GM21737 (cell line): ENCODE measurements at regions not wholly inside any gene's neighbourhood (a gene's known extent, or its start where the extent isn't known, plus 50 kb on each side); places are given as distances from the start of the nearest gene placed in this dataset.
"Not testable (repeated sequence)": the region's sequence is repeated elsewhere in the genome, so short reads cannot be mapped to it uniquely, and the experiment has no call there.

Experiments
- ATAC-seq: cut with Tn5 transposase; IDR thresholded peaks from one replicate; pipeline ENCODE4 v1.9.1; 2021; ENCODE audit warnings: mild to moderate bottlenecking, moderate library complexity; ENCODE audit not compliant: unreplicated experiment

DNA sequence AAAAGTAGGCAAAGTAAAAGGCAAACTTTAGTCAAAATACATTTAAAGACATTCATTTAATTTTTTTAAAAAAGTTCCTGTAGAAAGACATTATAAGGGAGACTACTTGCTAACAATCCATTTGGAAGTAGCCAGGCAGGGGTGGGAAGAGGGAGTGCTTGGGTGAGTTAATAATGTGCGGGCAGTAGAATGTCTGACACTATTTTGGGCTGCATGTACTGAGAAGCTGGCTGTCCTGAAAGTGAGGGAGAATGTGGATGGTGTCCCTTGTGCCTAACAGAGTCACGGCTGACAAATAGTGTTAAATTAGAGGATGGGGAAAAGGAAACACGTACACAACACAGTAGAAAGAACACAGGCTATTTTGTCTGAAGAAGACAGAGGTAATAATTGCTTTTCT is 142.5 kb downstream of the LCA5 start:
- ATAC-seq: no peak

DNA sequence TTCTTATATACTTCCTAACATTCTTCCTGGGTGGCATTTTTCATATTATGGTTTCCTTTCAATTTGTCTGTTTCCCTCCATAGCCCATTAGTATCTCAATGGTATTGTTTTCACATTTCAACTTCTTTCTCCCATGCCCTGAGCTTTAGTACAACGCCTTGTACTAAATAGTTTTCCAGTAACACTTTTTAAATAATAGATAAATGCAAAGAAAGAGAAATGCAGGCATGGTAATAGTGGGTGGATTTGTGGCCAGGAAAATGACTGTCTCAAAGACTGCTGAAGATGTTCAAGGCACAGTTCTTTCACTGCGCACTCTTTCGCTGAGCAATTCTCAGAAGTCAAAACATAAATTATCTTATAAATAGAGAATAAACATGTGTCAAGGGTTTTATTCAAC is 145.1 kb downstream of the LCA5 start:
- no peak for ATAC-seq

DNA sequence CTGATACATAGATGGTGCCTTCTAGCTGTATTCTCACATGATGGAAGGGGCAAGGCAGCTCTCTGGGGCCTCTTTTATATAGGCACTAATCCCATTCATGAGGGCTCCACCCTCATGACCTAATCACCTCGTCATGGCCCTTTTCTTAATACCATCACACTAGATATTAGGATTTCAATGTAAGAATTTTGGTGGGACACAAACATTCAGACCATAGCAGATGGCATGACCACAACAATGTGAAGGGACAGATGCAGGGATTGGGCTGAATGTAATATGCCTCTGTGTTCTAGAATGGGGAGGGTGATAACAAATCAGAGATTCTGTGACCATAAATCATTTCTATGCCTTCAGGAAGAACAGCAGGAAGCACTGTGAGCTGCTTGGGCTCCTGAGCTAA is 145.8 kb downstream of the LCA5 start:
- ATAC-seq: no peak

- ATAC-seq: no peak
These were observed 151.3 kb downstream of the LCA5 start for GRCh38 chr6:79385893-79386292.

GRCh38 chr6:79385333-79385732 is 150.9 kb upstream of the HMGN3 start:
- ATAC-seq: no peak

DNA sequence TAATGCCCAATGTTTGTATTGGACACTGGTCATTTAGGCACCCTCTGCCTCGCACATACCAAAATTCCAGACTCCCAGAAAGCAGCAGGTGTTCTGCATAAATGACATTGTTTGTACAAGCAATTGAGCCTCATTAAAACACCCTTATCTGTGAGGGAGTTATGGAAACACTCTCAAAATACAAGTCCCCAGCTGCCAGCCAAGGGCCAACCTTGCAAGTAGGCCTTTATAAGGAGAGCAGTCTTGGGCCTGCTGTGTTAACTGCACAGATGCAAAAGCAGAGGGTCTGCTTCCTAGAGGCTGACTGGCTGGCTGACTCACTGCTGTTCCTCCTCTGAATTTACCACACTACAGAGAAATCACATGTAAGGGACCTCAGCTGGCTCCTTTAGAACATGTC is 150.4 kb upstream of the HMGN3 start:
- ATAC-seq: no peak

DNA sequence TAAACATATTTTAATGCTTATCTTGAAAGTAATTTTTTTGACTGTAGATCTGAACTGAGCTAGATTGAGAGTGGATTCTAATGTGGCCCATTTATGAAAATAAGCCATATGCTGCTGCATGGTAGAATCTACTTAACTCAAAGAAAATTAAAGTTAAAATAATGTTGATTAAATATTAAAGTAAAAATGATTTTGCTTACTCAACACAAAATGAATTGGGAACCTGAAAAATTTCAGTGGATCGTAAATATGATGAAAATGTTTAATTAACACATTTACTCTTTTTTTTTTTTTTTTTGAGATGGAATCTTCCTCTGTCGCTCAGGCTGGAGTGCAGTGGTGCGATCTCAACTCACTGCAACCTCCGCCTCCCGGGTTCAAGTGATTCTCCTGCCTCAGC is 144.5 kb upstream of the HMGN3 start:
- ATAC-seq: no peak

DNA sequence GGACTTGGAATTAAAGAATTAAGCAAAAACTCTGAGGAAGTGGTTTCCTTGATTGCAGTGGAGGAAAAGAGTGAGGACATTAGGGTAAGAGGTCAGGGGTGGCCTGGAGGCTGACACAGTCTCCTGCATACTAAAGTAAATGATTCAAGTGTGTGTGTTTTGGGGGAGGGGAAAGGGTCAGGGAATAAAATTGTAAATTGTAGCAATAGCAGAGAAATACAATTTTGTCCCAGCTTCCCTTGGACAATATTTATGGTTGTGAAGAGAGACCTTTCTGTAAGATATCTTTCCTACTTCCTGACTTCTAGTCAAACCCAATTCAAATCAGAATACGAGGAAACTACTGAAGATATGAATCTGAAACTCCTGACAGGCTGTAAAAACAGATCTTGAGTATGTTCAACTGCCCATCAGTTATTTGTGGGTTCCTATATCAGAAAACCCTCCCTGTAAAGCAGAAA is 143.4 kb upstream of the HMGN3 start:
- ATAC-seq: no peak

GRCh38 chr6:79377047-79377446 is 142.6 kb upstream of the HMGN3 start:
- ATAC-seq: no peak

GRCh38 chr6:79375635-79376337 is 141.3 kb upstream of the HMGN3 start:
- ATAC-seq: no peak

- no peak for ATAC-seq
These were observed 139.8 kb upstream of the HMGN3 start for GRCh38 chr6:79374308-79374707.

DNA sequence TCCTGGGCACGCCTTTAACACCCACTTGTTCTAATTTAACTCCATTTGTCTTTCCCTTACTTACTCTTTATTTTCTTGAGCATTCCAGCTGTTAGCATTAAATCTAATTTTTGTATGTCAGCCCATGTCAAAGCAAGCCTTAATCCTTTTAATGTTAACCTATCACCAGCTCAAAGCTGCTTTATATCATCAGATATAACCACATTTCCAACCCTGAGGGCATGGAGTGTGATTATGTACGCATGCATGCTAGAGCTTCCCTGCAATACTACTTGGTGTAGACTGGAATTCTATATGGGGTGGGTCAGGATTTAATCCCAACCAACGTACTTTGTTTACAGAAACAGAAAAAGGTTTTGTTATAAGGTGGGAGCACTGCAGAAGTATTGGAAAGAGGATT is 139.4 kb upstream of the HMGN3 start:
- ATAC-seq: no peak

- ATAC-seq: no peak
These were observed 138.8 kb upstream of the HMGN3 start for GRCh38 chr6:79373246-79373645.

DNA sequence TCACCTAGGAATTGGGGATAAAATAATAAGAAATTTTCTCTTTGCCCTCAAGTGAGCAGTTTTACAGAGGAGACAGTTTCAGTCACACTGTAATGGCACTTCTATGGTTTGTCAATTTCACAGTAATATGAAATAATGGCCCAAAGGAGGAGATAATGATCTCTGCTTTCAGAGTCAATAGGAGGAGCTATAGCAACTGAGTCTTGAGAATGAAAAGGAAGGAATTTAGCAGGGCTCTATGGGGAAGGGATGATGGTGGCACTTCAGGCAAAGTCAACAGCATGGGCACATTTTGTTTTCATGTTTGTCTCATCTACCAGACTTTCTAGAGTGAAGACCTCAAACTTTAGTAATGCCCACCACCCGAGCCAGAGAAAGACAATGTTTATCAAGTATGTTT is 138.3 kb upstream of the HMGN3 start:
- no peak for ATAC-seq

- ATAC-seq: no peak
These were observed 134.5 kb upstream of the HMGN3 start for GRCh38 chr6:79369026-79369425.

DNA sequence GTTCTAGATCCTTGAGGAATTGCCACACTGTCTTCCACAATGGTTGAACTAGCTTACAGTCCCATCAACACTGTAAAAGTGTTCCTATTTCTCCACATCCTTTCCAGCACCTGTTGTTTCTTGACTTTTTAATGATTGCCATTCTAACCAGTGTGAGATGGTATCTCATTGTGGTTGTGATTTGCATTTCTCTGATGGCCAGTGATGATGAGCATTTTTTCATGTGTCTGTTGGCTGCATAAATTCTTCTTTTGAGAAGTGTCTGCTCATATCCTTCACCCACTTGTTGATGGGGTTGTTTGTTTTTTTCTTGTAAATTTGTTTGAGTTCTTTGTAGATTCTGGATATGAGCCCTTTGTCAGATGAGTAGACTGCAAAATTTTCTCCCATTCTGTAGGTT is 129.0 kb upstream of the HMGN3 start:
- not testable (repeated sequence) for ATAC-seq

- not testable (repeated sequence) for ATAC-seq
These were observed 126.6 kb upstream of the HMGN3 start for GRCh38 chr6:79361074-79361473.

- no peak for ATAC-seq
These were observed 118.7 kb upstream of the HMGN3 start for GRCh38 chr6:79353226-79353625.

DNA sequence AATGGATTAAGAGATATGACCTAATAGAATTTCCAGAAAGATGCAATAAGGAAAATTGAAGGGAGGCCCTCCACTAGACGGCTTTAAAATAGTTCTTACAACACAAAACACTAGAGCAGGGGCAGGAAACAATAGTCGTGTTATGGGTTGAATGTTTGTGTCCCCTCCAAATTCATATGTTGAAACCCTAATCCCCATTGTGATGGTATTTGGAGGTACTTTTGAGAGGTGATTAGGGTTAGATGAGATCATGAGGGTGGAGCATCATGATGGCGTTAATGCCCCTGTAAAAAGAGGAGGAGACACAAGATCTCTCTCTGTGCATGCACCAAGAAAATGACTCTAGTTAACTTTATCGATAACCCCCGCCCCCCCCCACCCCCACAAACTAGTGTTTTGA is 104.0 kb upstream of the HMGN3 start:
- no peak for ATAC-seq

- peak; percentile 90 for ATAC-seq
These were observed 100.7 kb upstream of the HMGN3 start for GRCh38 chr6:79335133-79335674.

DNA sequence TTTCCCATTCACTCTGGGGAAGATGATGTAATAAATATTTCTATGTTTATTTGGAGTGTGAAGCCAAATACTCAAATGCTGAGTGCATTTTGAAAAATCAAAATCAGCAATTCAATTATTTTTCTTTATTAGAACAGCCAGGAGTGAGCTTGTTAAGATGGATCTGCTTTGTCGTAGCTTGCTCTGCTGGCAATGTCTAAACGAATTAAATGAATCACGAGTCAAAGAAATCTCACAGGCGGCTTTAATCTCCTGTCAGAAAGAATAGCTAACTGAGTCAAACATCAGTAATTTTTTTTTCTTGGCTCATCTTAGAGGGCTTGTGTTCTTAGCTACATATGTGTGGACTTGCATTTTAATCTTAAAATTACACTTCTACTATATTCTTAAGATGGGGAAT is 100.2 kb upstream of the HMGN3 start:
- peak; percentile 5 for ATAC-seq

DNA sequence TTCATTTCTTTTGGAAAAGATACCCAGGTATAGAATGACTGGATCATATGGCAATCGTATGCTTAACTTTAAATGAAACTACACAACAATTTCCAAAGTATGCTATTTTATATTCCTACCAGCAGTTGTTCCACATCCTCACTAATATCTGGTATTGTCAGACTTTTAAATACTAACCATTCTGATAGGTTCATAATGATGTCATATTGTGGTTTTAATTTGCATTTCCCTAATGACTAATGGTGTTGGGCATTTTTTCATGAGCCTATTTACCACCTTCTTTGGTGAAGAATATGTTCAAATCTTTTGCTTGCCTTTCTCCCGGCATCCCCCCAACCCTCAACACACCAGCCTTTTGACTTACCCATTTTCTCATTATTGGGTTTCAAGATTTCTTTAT is 96.2 kb upstream of the HMGN3 start:
- no peak for ATAC-seq

GRCh38 chr6:79313254-79313653 is 78.8 kb upstream of the HMGN3 start:
- ATAC-seq: no peak
